Fibroblast of mammary gland (primary cell): ENCODE measurements at regions not wholly inside any gene's neighbourhood (a gene's known extent, or its start where the extent isn't known, plus 50 kb on each side); places are given as distances from the start of the nearest gene placed in this dataset.

Experiments
- DNase-seq: peaks from one replicate; pipeline ENCODE4 v3.0.0-alpha.2; 2010; ENCODE audit warnings: low read depth
- H3K4me3 ChIP-seq: 2 replicates; pipeline ENCODE4 v1.5.1; 2011; ENCODE audit warnings: low read depth, mild to moderate bottlenecking, low read length, moderate library complexity; ENCODE audit not compliant: control insufficient read depth
- CTCF ChIP-seq: conservative IDR thresholded peaks from 2 replicates; pipeline ENCODE4 v1.5.1; 2011; ENCODE audit warnings: low read depth, low read length, inconsistent platforms; ENCODE audit not compliant: control insufficient read depth, insufficient read depth

- TF ChIP-seq CTCF: no peak
- DNase-seq: no peak
- H3K4me3 ChIP-seq: no peak overlapping the region
These were observed 991.8 kb upstream of the CTNND2 start for GRCh38 chr5:12896086-12896485.

GRCh38 chr5:12885018-12885417 is 980.8 kb upstream of the CTNND2 start:
- no peak for TF ChIP-seq CTCF
- no peak overlapping the region for H3K4me3 ChIP-seq
- DNase-seq: no peak

GRCh38 chr5:12883395-12883794 is 979.1 kb upstream of the CTNND2 start:
- DNase-seq: no peak
- TF ChIP-seq CTCF: no peak
- no peak overlapping the region for H3K4me3 ChIP-seq

- no peak for DNase-seq
- H3K4me3 ChIP-seq: no peak overlapping the region
- TF ChIP-seq CTCF: no peak
These were observed 972.5 kb upstream of the CTNND2 start for GRCh38 chr5:12876541-12877298.

GRCh38 chr5:12870872-12871539 is 966.8 kb upstream of the CTNND2 start:
- H3K4me3 ChIP-seq: no peak overlapping the region
- TF ChIP-seq CTCF: no peak
- DNase-seq: no peak

- no peak overlapping the region for H3K4me3 ChIP-seq
- no peak for DNase-seq
- TF ChIP-seq CTCF: no peak
These were observed 961.3 kb upstream of the CTNND2 start for GRCh38 chr5:12865529-12865928.
